Choroid plexus epithelial cell (primary cell): ENCODE measurements at regions not wholly inside any gene's neighbourhood (a gene's known extent, or its start where the extent isn't known, plus 50 kb on each side); places are given as distances from the start of the nearest gene placed in this dataset.

ENCODE experiments used
- DNase-seq: peaks from one replicate; pipeline ENCODE4 v3.0.0-alpha.2; 2010; ENCODE audit warnings: low read depth
- H3K4me3 ChIP-seq: 2 replicates; pipeline ENCODE4 v1.5.1; 2011; ENCODE audit warnings: low read depth, mild to moderate bottlenecking, control low read depth, low read length, moderate library complexity
- TF ChIP-seq, protein P1 (sequence below): conservative IDR thresholded peaks from 2 replicates; pipeline ENCODE4 v1.5.1; 2011; ENCODE audit warnings: low read depth, mild to moderate bottlenecking, control low read depth, inconsistent platforms, low read length, moderate library complexity

- TF ChIP-seq, protein P1, sequence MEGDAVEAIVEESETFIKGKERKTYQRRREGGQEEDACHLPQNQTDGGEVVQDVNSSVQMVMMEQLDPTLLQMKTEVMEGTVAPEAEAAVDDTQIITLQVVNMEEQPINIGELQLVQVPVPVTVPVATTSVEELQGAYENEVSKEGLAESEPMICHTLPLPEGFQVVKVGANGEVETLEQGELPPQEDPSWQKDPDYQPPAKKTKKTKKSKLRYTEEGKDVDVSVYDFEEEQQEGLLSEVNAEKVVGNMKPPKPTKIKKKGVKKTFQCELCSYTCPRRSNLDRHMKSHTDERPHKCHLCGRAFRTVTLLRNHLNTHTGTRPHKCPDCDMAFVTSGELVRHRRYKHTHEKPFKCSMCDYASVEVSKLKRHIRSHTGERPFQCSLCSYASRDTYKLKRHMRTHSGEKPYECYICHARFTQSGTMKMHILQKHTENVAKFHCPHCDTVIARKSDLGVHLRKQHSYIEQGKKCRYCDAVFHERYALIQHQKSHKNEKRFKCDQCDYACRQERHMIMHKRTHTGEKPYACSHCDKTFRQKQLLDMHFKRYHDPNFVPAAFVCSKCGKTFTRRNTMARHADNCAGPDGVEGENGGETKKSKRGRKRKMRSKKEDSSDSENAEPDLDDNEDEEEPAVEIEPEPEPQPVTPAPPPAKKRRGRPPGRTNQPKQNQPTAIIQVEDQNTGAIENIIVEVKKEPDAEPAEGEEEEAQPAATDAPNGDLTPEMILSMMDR = no peak
- DNase-seq = no peak
- no peak overlapping the region for H3K4me3 ChIP-seq
Observed at GRCh38 chr11:120032766-120033390, 105.0 kb downstream of the TRIM29 start.

DNA sequence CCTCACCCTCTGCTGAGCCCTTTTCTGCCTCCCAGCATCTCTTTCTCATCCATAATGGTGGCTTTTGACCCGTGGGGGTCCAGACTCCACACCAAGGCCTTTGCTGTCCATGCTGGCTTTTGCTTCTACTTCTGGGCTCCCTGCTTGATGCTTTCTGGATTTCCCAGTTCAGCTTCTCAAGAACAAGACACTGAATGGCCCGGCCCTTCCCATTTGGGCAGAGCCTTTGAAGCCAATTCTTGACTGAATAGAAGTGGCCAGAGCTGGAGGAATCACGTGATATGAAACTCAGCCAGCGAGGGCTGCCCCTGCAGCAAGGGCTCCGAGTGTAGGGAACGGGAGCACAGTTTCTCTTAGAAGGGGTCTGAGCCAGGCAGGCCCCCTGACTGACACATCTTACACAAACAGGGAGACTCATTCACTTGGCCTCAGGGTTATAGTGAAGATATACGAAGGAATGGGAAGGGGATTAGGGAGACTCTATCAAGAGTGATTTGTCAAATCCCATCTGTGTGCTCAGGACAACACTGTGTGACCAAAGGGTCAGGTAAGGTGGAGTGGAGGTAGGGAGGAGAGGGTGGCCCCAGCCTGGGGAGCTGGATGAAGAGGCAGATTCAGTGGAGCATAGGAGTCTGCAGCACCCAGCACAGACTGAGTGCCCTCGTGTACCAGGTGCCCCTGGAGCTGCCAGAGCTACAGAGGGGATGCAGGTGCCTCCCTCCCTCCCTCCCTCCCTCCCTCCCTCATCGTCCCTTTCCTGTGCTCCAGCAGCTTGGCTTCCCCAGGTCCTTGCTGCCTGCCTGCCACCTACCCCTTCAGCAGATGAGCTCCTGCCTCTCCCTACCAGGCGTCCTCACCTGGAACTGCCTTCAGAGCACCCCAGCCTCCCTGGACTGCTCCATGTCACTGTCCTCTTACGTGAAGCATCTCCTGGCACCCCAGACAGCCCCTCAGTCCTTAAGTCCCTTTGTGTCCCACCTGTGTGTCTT, 106.0 kb downstream of the TRIM29 start:
- TF ChIP-seq, protein P1 = no peak
- H3K4me3 ChIP-seq = no peak overlapping the region
- DNase-seq = no peak

GRCh38 chr11:120031156-120031555, 106.8 kb downstream of the TRIM29 start:
- no peak overlapping the region for H3K4me3 ChIP-seq
- TF ChIP-seq, protein P1 = no peak
- DNase-seq = no peak

GRCh38 chr11:120030411-120030810, 107.5 kb downstream of the TRIM29 start:
- no peak overlapping the region for H3K4me3 ChIP-seq
- TF ChIP-seq, protein P1 = no peak
- no peak for DNase-seq

- TF ChIP-seq, protein P1 = no peak
- no peak for DNase-seq
- no peak overlapping the region for H3K4me3 ChIP-seq
Observed at GRCh38 chr11:120029321-120029720, 108.6 kb downstream of the TRIM29 start.

GRCh38 chr11:120028897-120029258, 109.0 kb downstream of the TRIM29 start:
- DNase-seq = no peak
- no peak overlapping the region for H3K4me3 ChIP-seq
- TF ChIP-seq, protein P1 = no peak
